GM13976 (cell line): ENCODE measurements at regions not wholly inside any gene's neighbourhood (a gene's known extent, or its start where the extent isn't known, plus 50 kb on each side); places are given as distances from the start of the nearest gene placed in this dataset.

Source experiments
- DNase-seq: peaks from one replicate; pipeline ENCODE4 v3.0.0; 2012; ENCODE audit warnings: low spot score
- CTCF ChIP-seq: IDR thresholded peaks from 2 replicates; pipeline ENCODE4 v1.5.1; 2012; ENCODE audit warnings: borderline replicate concordance, mild to moderate bottlenecking; ENCODE audit not compliant: insufficient read depth; ENCODE audit errors: extremely low read depth, missing control alignments, control extremely low read depth
- in situ Hi-C: fragments of 300-500 bp; cut with MboI; formaldehyde crosslinking; loops from one replicate; pipeline ENCODE4 v1.12.0; 2022; ENCODE audit warnings: low sequenced_read_pairs, mixed read lengths, inconsistent platforms; ENCODE audit not compliant: unreplicated experiment

- DNase-seq: no peak
- in situ Hi-C loops: no loop called here
- TF ChIP-seq CTCF: no peak
These were observed 211.9 kb downstream of the CDH26 start for GRCh38 chr20:60170116-60170515.

GRCh38 chr20:60171313-60171712 is 213.1 kb downstream of the CDH26 start:
- in situ Hi-C loops: no loop called here
- no peak for DNase-seq
- TF ChIP-seq CTCF: no peak

GRCh38 chr20:60171738-60172137 is 213.5 kb downstream of the CDH26 start:
- TF ChIP-seq CTCF: no peak

GRCh38 chr20:60172346-60172984 is 214.2 kb downstream of the CDH26 start:
- in situ Hi-C loops: no loop called here
- no peak for TF ChIP-seq CTCF
- DNase-seq: no peak

More at GRCh38 chr20:60171738-60172137, 213.5 kb downstream of the CDH26 start:
- in situ Hi-C loops: no loop called here
- DNase-seq: no peak

GRCh38 chr20:60177080-60177479 is 218.9 kb downstream of the CDH26 start:
- no peak for DNase-seq
- in situ Hi-C loops: no loop called here
- no peak for TF ChIP-seq CTCF

GRCh38 chr20:60180986-60181385 is 222.8 kb downstream of the CDH26 start:
- in situ Hi-C loops: no loop called here
- DNase-seq: no peak
- TF ChIP-seq CTCF: no peak
